HUES6 (cell line): ENCODE measurements at regions not wholly inside any gene's neighbourhood (a gene's known extent, or its start where the extent isn't known, plus 50 kb on each side); places are given as distances from the start of the nearest gene placed in this dataset.
"Not testable (repeated sequence)": the region's sequence is repeated elsewhere in the genome, so short reads cannot be mapped to it uniquely, and the experiment has no call there.

Experiments
- H3K27ac ChIP-seq: 2 replicates; pipeline ENCODE4 v1.7.0; 2013; ENCODE audit warnings: low read depth, mild to moderate bottlenecking, low read length, inconsistent platforms
- H3K27me3 ChIP-seq: 2 replicates; pipeline ENCODE4 v1.6.1; 2013; ENCODE audit warnings: low read length; ENCODE audit not compliant: control insufficient read depth, insufficient read depth
- H3K36me3 ChIP-seq: 2 replicates; pipeline ENCODE4 v1.6.1; 2013; ENCODE audit warnings: low read length; ENCODE audit not compliant: control insufficient read depth, insufficient read depth
- H3K4me1 ChIP-seq: 2 replicates; pipeline ENCODE4 v1.6.1; 2013; ENCODE audit warnings: low read length; ENCODE audit not compliant: control insufficient read depth, insufficient read depth
- H3K4me3 ChIP-seq: 2 replicates; pipeline ENCODE4 v1.5.1; 2013; ENCODE audit warnings: low read depth, low read length
- H3K9ac ChIP-seq: one replicate; pipeline ENCODE4 v1.6.1; 2013; ENCODE audit warnings: mild to moderate bottlenecking, low read length
- H3K9me3 ChIP-seq: 2 replicates; pipeline ENCODE4 v1.6.1; 2013; ENCODE audit warnings: low read depth, low read length; ENCODE audit not compliant: control insufficient read depth, insufficient read depth

DNA sequence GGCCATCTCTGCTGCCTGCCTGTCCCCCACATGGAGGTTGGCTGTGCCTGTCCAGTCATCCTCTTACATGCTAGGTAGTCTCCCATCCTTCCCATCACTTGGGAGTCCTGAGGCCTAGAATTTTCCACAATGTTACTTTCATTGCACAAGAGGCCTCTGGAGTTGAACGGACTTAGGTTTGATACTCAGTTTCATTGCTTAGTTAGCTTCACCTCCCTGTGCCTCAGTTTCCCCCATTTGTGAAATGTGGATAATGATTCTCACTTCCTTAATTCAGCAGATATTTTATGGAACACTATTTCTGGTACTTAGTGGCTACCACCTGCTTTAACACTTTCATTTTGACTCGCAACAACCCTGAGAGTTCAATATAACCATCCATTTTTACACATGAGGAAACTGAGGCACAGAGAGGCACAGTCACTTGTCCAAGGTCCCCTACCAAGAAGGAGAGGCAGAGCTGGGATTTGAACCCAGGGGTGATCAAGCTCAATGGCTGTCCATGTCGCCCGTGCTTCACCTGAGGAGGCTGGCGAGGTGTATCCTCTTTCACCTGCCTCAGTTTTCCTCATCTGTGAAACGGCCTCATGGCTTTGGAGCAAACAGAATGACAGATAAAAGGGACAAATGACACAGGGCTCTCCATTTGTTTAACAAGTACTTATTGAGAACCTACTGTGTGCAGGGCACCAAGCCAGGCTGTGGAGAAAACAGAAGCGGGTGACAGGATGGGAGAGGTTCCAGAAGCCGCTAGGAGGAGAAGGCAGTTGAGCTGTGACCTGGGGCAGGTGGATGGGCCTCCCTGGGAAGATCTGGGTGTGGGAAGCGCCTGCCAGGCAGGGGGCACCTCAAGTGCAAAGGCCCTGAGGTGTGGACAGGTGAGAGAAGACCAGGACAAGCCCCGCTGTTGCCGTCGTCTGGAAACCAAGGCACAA lies 154.3 kb upstream of the PTPN1 start:
- Histone ChIP-seq H3K27ac (no peak overlapping the region), H3K4me3 (no peak overlapping the region), H3K9me3 (no peaks in the 10 kb centered on the region), H3K27me3 (no peaks in the 10 kb centered on the region), H3K4me1 (peaks cover 8% of the 10 kb centered on the region; the same call in 1 of the 2 replicates), H3K9ac (no peak overlapping the region), H3K36me3 (no peaks in the 10 kb centered on the region)

GRCh38 chr20:50356525-50356885 lies 153.7 kb upstream of the PTPN1 start:
- Histone ChIP-seq H3K9me3 (no peaks in the 10 kb centered on the region), H3K9ac (no peak overlapping the region), H3K27me3 (no peaks in the 10 kb centered on the region), H3K4me3 (no peak overlapping the region), H3K4me1 (peaks cover 13% of the 10 kb centered on the region; the same call in 1 of the 2 replicates), H3K27ac (no peak overlapping the region), H3K36me3 (no peaks in the 10 kb centered on the region)

GRCh38 chr20:50356962-50357782 lies 153.0 kb upstream of the PTPN1 start:
- Histone ChIP-seq H3K4me3 (no peak overlapping the region), H3K27ac (no peak overlapping the region), H3K4me1 (peaks cover 13% of the 10 kb centered on the region; the same call in 1 of the 2 replicates)

DNA sequence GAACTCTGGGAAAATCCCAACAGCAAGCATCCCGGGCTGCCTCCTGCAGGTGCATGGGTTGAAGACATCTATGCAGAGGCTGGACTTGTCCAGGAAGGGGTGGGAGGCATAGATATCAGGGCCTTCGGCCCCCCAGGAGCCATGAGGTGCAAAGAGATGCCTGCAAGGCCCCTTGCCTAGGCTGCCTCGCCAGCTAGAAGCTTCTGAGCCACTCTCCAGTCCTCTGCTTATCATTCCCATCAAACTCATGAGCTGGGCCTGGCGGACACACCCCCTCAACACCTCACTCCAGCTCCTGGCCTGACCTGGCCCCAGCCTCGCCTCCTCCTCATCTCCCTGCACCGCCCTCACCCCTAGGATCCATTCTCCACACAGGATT lies 152.4 kb upstream of the PTPN1 start:
- H3K4me3 ChIP-seq: no peak overlapping the region
- H3K4me1 ChIP-seq: peaks cover 13% of the 10 kb centered on the region; the same call in 1 of the 2 replicates
- no peaks in the 10 kb centered on the region for H3K36me3 ChIP-seq
- H3K27me3 ChIP-seq: no peaks in the 10 kb centered on the region
- no peak overlapping the region for H3K27ac ChIP-seq
- H3K9me3 ChIP-seq: no peaks in the 10 kb centered on the region
- no peak overlapping the region for H3K9ac ChIP-seq

More at GRCh38 chr20:50356962-50357782, 153.0 kb upstream of the PTPN1 start:
- H3K27me3 ChIP-seq: no peaks in the 10 kb centered on the region
- H3K9me3 ChIP-seq: no peaks in the 10 kb centered on the region
- no peak overlapping the region for H3K9ac ChIP-seq
- no peaks in the 10 kb centered on the region for H3K36me3 ChIP-seq

GRCh38 chr20:50358166-50358565 lies 152.0 kb upstream of the PTPN1 start:
- H3K27me3 ChIP-seq: no peaks in the 10 kb centered on the region
- no peaks in the 10 kb centered on the region for H3K9me3 ChIP-seq
- H3K27ac ChIP-seq: no peak overlapping the region
- H3K4me3 ChIP-seq: no peak overlapping the region
- no peaks in the 10 kb centered on the region for H3K36me3 ChIP-seq
- H3K4me1 ChIP-seq: peaks cover 13% of the 10 kb centered on the region; the same call in 1 of the 2 replicates
- H3K9ac ChIP-seq: no peak overlapping the region

GRCh38 chr20:50358971-50359370 lies 151.2 kb upstream of the PTPN1 start:
- no peaks in the 10 kb centered on the region for H3K36me3 ChIP-seq
- H3K27me3 ChIP-seq: no peaks in the 10 kb centered on the region

DNA sequence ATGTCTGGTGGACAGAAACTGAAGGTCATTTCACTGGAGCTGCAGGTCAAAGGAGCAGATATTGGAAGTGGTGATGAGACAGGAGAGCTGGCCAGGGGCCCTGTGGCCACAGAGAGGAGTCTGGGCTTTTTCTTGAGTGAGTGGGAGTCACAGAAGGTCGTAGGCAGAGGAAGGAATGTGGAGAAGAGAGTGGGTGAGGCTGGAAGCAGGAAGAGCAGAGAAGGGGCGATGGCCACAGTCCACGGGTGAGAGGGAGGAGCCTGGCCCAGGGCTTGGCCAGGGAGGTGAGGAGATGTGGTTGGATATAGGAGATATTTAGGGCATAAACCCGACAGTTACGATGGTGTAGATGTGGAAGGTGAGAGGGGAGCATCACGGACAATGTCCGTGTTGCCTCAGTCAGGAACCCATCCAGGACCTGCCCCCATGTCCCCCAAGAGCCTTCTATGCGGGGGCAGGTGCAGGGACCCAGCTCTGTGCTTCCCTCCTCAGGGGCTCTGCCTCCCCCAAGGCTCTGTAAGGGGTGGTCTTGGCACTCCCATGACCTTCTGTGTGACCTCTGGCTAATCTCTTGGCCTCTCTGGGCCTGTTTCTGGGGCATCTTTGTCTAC lies 150.5 kb upstream of the PTPN1 start:
- H3K27ac ChIP-seq: no peak overlapping the region
- H3K9me3 ChIP-seq: no peaks in the 10 kb centered on the region
- H3K9ac ChIP-seq: no peak overlapping the region

More at GRCh38 chr20:50358971-50359370, 151.2 kb upstream of the PTPN1 start:
- H3K9ac ChIP-seq: no peak overlapping the region
- peaks cover 7% of the 10 kb centered on the region; the same call in 1 of the 2 replicates for H3K4me1 ChIP-seq
- H3K4me3 ChIP-seq: no peak overlapping the region
- H3K9me3 ChIP-seq: no peaks in the 10 kb centered on the region
- no peak overlapping the region for H3K27ac ChIP-seq

GRCh38 chr20:50360218-50360672 lies 149.9 kb upstream of the PTPN1 start:
- H3K36me3 ChIP-seq: no peaks in the 10 kb centered on the region
- H3K4me1 ChIP-seq: peaks cover 7% of the 10 kb centered on the region; the same call in 1 of the 2 replicates
- H3K9me3 ChIP-seq: no peaks in the 10 kb centered on the region
- H3K4me3 ChIP-seq: no peak overlapping the region
- no peak overlapping the region for H3K27ac ChIP-seq
- H3K27me3 ChIP-seq: no peaks in the 10 kb centered on the region
- H3K9ac ChIP-seq: no peak overlapping the region

More for the DNA sequence above, 150.5 kb upstream of the PTPN1 start:
- Histone ChIP-seq H3K4me1 (peaks cover 7% of the 10 kb centered on the region; the same call in 1 of the 2 replicates), H3K4me3 (no peak overlapping the region), H3K27me3 (no peaks in the 10 kb centered on the region), H3K36me3 (no peaks in the 10 kb centered on the region)

DNA sequence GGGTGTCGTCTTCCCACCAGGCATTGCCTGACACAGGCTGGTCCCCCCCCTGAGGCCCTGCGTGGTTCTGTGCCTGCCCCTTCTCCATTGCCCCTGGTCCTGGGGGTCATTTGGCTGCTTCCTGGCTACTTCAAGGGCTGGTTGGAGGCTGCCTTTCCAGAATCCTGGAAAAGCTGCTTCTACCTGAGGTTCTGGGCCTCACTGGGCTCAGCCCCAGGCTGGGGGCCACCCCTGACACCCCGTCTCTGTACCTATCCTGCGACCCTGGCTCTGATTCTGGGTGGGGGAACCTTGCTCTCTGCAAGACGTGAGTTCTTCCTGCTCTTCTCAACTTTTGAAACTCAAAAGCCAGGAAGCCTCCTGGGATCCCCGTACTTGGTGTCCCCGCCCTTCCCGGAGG lies 149.3 kb upstream of the PTPN1 start:
- H3K4me3 ChIP-seq: no peak overlapping the region
- no peak overlapping the region for H3K9ac ChIP-seq
- peaks cover 7% of the 10 kb centered on the region; the same call in 1 of the 2 replicates for H3K4me1 ChIP-seq
- no peak overlapping the region for H3K27ac ChIP-seq
- no peaks in the 10 kb centered on the region for H3K36me3 ChIP-seq
- no peaks in the 10 kb centered on the region for H3K27me3 ChIP-seq
- H3K9me3 ChIP-seq: no peaks in the 10 kb centered on the region

GRCh38 chr20:50362177-50362576 lies 148.0 kb upstream of the PTPN1 start:
- not testable (repeated sequence) for H3K9me3 ChIP-seq, H3K27me3 ChIP-seq, H3K27ac ChIP-seq, H3K9ac ChIP-seq, H3K36me3 ChIP-seq, H3K4me3 ChIP-seq, H3K4me1 ChIP-seq
